RWPE2 (cell line): ENCODE measurements at regions not wholly inside any gene's neighbourhood (a gene's known extent, or its start where the extent isn't known, plus 50 kb on each side); places are given as distances from the start of the nearest gene placed in this dataset.

Experiments
- ATAC-seq: fragments of 200-7000 bp; cut with Tn5 transposase; 3 replicates; pipeline ENCODE4 v1.9.1; 2021; ENCODE audit warnings: low read depth
- DNase-seq: peaks from one replicate; pipeline ENCODE4 v3.0.0-alpha.2; 2020; ENCODE audit warnings: low spot score
- H3K27ac ChIP-seq: fragments of 450-650 bp; 2 replicates; pipeline ENCODE4 v1.5.1; 2017; ENCODE audit warnings: mild to moderate bottlenecking; ENCODE audit not compliant: poor library complexity, severe bottlenecking
- H3K27me3 ChIP-seq: fragments of 250-450 bp; sonication (Bioruptor Pico); 2 replicates; pipeline ENCODE4 v1.5.1; 2021; ENCODE audit warnings: mild to moderate bottlenecking, moderate library complexity; ENCODE audit not compliant: insufficient read depth, poor library complexity, severe bottlenecking
- H3K36me3 ChIP-seq: fragments of 250-450 bp; sonication (Bioruptor Pico); 2 replicates; pipeline ENCODE4 v1.5.1; 2020; ENCODE audit warnings: low read depth, mild to moderate bottlenecking, moderate library complexity
- H3K4me1 ChIP-seq: fragments of 250-450 bp; sonication (Bioruptor Pico); 2 replicates; pipeline ENCODE4 v1.5.1; 2021; ENCODE audit warnings: mild to moderate bottlenecking, moderate library complexity; ENCODE audit not compliant: insufficient read depth, poor library complexity, severe bottlenecking
- H3K4me3 ChIP-seq: fragments of 250-450 bp; sonication (Bioruptor Pico); 2 replicates; pipeline ENCODE4 v1.5.1; 2021; ENCODE audit warnings: mild to moderate bottlenecking, moderate library complexity; ENCODE audit not compliant: severe bottlenecking
- H3K9me3 ChIP-seq: fragments of 250-450 bp; sonication (Bioruptor Pico); 2 replicates; pipeline ENCODE4 v1.5.1; 2021; ENCODE audit warnings: mild to moderate bottlenecking, moderate library complexity; ENCODE audit not compliant: severe bottlenecking
- CTCF ChIP-seq: fragments of 450-650 bp; IDR thresholded peaks from one replicate; pipeline ENCODE4 v1.5.1; 2017; ENCODE audit warnings: mild to moderate bottlenecking, moderate library complexity; ENCODE audit not compliant: poor library complexity, severe bottlenecking

GRCh38 chr3:76487446-76487845 lies 552.5 kb upstream of the ROBO2 start:
- no peak overlapping the region for H3K27ac ChIP-seq
- no peaks in the 10 kb centered on the region for H3K27me3 ChIP-seq
- H3K36me3 ChIP-seq = no peaks in the 10 kb centered on the region
- no peak for TF ChIP-seq CTCF
- no peak for DNase-seq
- ATAC-seq = peak; percentile 62; the same call in 2 of the 3 replicates
- no peaks in the 10 kb centered on the region for H3K9me3 ChIP-seq
- no peak overlapping the region for H3K4me3 ChIP-seq
- H3K4me1 ChIP-seq = no peaks in the 10 kb centered on the region

- ATAC-seq = no peak
- no peak for DNase-seq
- H3K36me3 ChIP-seq = no peaks in the 10 kb centered on the region
- no peaks in the 10 kb centered on the region for H3K27me3 ChIP-seq
- TF ChIP-seq CTCF = no peak
- H3K9me3 ChIP-seq = no peaks in the 10 kb centered on the region
- H3K4me3 ChIP-seq = no peak overlapping the region
- no peaks in the 10 kb centered on the region for H3K4me1 ChIP-seq
- H3K27ac ChIP-seq = no peak overlapping the region
These were observed 549.8 kb upstream of the ROBO2 start for GRCh38 chr3:76490064-76490463.

GRCh38 chr3:76495216-76495615 lies 544.7 kb upstream of the ROBO2 start:
- Histone ChIP-seq H3K27ac (no peak overlapping the region), H3K9me3 (no peaks in the 10 kb centered on the region), H3K36me3 (no peaks in the 10 kb centered on the region), H3K27me3 (no peaks in the 10 kb centered on the region), H3K4me1 (no peaks in the 10 kb centered on the region), H3K4me3 (no peak overlapping the region)
- ATAC-seq (peak; percentile 64; the same call in 1 of the 3 replicates), DNase-seq (no peak)
- no peak for TF ChIP-seq CTCF

- ATAC-seq (peak; percentile 71), DNase-seq (no peak)
- Histone ChIP-seq H3K4me1 (no peaks in the 10 kb centered on the region), H3K27ac (peak overlapping the region; percentile 39), H3K36me3 (no peaks in the 10 kb centered on the region), H3K9me3 (no peaks in the 10 kb centered on the region), H3K4me3 (no peak overlapping the region), H3K27me3 (no peaks in the 10 kb centered on the region)
- TF ChIP-seq CTCF = no peak
These were observed 542.3 kb upstream of the ROBO2 start for GRCh38 chr3:76497636-76498035.

- H3K27ac ChIP-seq = no peak overlapping the region
- DNase-seq = no peak
- TF ChIP-seq CTCF = no peak
- no peaks in the 10 kb centered on the region for H3K4me1 ChIP-seq
- no peaks in the 10 kb centered on the region for H3K27me3 ChIP-seq
- ATAC-seq = peak; percentile 85
- H3K9me3 ChIP-seq = no peaks in the 10 kb centered on the region
- no peak overlapping the region for H3K4me3 ChIP-seq
- no peaks in the 10 kb centered on the region for H3K36me3 ChIP-seq
These were observed 539.1 kb upstream of the ROBO2 start for GRCh38 chr3:76500746-76501275.
